OCI-LY3 (cell line): ENCODE measurements at regions not wholly inside any gene's neighbourhood (a gene's known extent, or its start where the extent isn't known, plus 50 kb on each side); places are given as distances from the start of the nearest gene placed in this dataset.

Source experiments
- H2AFZ ChIP-seq: fragments of 200-600, 300-600 bp; shearing (Covaris generic); 2 replicates; pipeline ENCODE4 v1.6.0; 2014; ENCODE audit warnings: antibody characterized with exemption, low read depth, low read length
- H3K27ac ChIP-seq: fragments of 200-600, 300-600 bp; sonication (generic); 2 replicates; pipeline ENCODE4 v1.5.1; 2014; ENCODE audit warnings: mild to moderate bottlenecking, low read length, moderate library complexity, mixed read lengths
- H3K27me3 ChIP-seq: fragments of 200-600, 300-600 bp; sonication (generic); 2 replicates; pipeline ENCODE4 v1.6.1; 2014; ENCODE audit warnings: low read depth, low read length, mixed read lengths
- H3K36me3 ChIP-seq: fragments of 200-600, 300-600 bp; sonication (generic); replicated peaks from 2 replicates; pipeline ENCODE3; 2014; ENCODE audit warnings: low read depth, low read length, mixed read lengths
- H3K4me1 ChIP-seq: fragments of 300-600, 200-600 bp; sonication (generic); 2 replicates; pipeline ENCODE4 v1.6.1; 2014; ENCODE audit warnings: low read length, mixed read lengths
- H3K4me2 ChIP-seq: fragments of 200-600, 300-600 bp; sonication (generic); 2 replicates; pipeline ENCODE4 v1.6.1; 2014; ENCODE audit warnings: low read length, mixed read lengths
- H3K4me3 ChIP-seq: fragments of 300-600, 200-600 bp; sonication (generic); 2 replicates; pipeline ENCODE4 v1.5.1; 2014; ENCODE audit warnings: antibody characterized with exemption, mild to moderate bottlenecking, low read length, moderate library complexity
- H3K79me2 ChIP-seq: fragments of 300-600, 200-600 bp; shearing (Covaris generic); 2 replicates; pipeline ENCODE4 v1.6.1; 2014; ENCODE audit warnings: mild to moderate bottlenecking, low read length, mixed read lengths
- H3K9ac ChIP-seq: fragments of 300-600, 200-600 bp; shearing (Covaris generic); 2 replicates; pipeline ENCODE4 v1.6.0; 2014; ENCODE audit warnings: mild to moderate bottlenecking, low read length, moderate library complexity
- H3K9me3 ChIP-seq: fragments of 200-600, 300-600 bp; shearing (Covaris generic); 2 replicates; pipeline ENCODE4 v1.6.1; 2014; ENCODE audit warnings: low read length, mixed read lengths; ENCODE audit not compliant: insufficient read depth
- H4K20me1 ChIP-seq: fragments of 200-600, 300-600 bp; sonication (generic); 2 replicates; pipeline ENCODE4 v1.6.1; 2016; ENCODE audit warnings: low read length, mixed read lengths; ENCODE audit not compliant: insufficient read depth
- EZH2phosphoT487 ChIP-seq: fragments of 200-600 bp; shearing (Covaris generic); IDR thresholded peaks from 2 replicates; pipeline ENCODE4 v1.6.1; 2018; ENCODE audit warnings: antibody characterized with exemption, mixed run types, low read depth
- TF ChIP-seq, protein P1 (sequence below): fragments of 200-600, 300-600 bp; sonication (generic); IDR thresholded peaks from 2 replicates; pipeline ENCODE4 v1.5.1; 2014; ENCODE audit warnings: antibody characterized with exemption, low read length, low read depth

DNA sequence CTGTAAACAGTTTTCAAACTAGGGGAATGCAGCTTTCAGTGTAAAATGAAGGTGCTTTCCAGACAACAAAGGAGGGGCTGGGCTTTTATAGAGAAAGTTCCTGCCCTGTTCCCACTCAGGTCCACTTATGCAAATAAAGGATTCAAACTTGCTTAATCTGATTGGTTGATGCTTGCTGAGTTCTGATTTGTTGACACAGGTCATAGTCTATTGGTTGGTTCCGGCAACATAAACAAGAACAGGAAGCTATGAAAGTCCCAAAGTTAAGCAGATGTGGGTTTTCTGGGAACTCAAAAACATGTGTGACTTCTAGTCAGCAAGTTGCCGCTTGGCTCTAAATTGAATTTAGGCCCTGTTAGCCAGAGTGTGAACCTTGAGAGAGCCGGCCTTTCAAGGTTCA is 194.2 kb upstream of the SVIL start:
- Histone ChIP-seq H3K79me2 (no peaks in the 10 kb centered on the region), H3K27ac (no peak overlapping the region), H3K4me1 (no peaks in the 10 kb centered on the region), H3K9me3 (no peaks in the 10 kb centered on the region), H3K4me3 (no peak overlapping the region), H3K27me3 (no peaks in the 10 kb centered on the region), H4K20me1 (no peaks in the 10 kb centered on the region), H3K36me3 (no peaks in the 10 kb centered on the region), H2AFZ (no peak overlapping the region), H3K4me2 (no peak overlapping the region), H3K9ac (no peak overlapping the region)
- TF ChIP-seq EZH2phosphoT487, result no peak
- TF ChIP-seq, protein P1, sequence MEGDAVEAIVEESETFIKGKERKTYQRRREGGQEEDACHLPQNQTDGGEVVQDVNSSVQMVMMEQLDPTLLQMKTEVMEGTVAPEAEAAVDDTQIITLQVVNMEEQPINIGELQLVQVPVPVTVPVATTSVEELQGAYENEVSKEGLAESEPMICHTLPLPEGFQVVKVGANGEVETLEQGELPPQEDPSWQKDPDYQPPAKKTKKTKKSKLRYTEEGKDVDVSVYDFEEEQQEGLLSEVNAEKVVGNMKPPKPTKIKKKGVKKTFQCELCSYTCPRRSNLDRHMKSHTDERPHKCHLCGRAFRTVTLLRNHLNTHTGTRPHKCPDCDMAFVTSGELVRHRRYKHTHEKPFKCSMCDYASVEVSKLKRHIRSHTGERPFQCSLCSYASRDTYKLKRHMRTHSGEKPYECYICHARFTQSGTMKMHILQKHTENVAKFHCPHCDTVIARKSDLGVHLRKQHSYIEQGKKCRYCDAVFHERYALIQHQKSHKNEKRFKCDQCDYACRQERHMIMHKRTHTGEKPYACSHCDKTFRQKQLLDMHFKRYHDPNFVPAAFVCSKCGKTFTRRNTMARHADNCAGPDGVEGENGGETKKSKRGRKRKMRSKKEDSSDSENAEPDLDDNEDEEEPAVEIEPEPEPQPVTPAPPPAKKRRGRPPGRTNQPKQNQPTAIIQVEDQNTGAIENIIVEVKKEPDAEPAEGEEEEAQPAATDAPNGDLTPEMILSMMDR, result no peak

DNA sequence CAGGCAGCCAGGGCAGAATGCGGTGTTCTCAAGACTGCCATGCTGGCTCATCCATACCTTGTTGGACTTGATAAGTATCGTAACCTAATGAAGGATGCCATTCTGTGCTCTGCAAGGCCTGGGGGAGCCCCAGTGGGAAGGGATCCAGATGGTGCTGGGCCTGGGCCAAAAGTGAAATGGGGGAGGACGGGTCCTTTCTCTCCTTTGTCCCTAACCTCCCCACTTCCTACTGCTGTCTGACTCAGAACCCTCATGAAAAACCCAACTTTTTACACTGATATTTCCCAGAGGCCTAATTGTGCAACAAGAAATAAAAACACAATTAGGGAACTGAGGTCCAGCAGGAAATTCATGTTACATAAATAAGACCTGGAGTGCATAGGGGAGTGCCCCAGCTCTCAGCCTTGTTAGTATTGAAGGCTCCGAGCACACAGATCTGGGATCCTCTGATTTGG is 193.7 kb upstream of the SVIL start:
- H2AFZ ChIP-seq, result no peak overlapping the region
- TF ChIP-seq EZH2phosphoT487, result no peak
- TF ChIP-seq, protein P1, result no peak
- H4K20me1 ChIP-seq, result no peaks in the 10 kb centered on the region
- no peaks in the 10 kb centered on the region for H3K9me3 ChIP-seq
- H3K9ac ChIP-seq, result no peak overlapping the region
- H3K27me3 ChIP-seq, result no peaks in the 10 kb centered on the region
- H3K4me3 ChIP-seq, result no peak overlapping the region
- H3K4me2 ChIP-seq, result no peak overlapping the region
- no peak overlapping the region for H3K27ac ChIP-seq
- no peaks in the 10 kb centered on the region for H3K79me2 ChIP-seq
- no peaks in the 10 kb centered on the region for H3K36me3 ChIP-seq
- no peaks in the 10 kb centered on the region for H3K4me1 ChIP-seq

DNA sequence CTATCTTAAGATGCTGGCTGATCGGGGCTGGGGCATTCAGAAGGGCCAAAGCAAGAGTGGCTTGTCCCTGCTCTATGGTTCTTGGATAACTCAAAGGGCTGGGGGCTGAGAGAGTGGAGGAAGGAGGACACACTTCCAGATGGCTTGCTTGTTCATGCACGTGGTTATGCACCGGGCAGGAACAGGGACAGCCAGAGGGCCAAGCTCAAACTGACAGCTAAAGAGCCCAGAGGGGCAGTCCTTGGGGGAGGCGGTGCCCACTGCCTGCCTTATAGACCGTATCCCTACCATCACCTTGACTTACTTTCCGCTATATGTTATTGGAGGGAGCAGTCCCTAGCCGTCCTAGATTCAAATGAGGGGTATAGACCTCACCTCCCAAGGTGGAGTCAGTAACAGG is 192.7 kb upstream of the SVIL start:
- H3K9ac ChIP-seq, result no peak overlapping the region
- H3K27ac ChIP-seq, result no peak overlapping the region
- TF ChIP-seq, protein P1, result no peak
- no peak for TF ChIP-seq EZH2phosphoT487
- no peak overlapping the region for H3K4me3 ChIP-seq
- H2AFZ ChIP-seq, result no peak overlapping the region
- H3K27me3 ChIP-seq, result no peaks in the 10 kb centered on the region
- H3K79me2 ChIP-seq, result no peaks in the 10 kb centered on the region
- H3K9me3 ChIP-seq, result no peaks in the 10 kb centered on the region
- H3K4me1 ChIP-seq, result no peaks in the 10 kb centered on the region
- no peak overlapping the region for H3K4me2 ChIP-seq
- no peaks in the 10 kb centered on the region for H3K36me3 ChIP-seq
- no peaks in the 10 kb centered on the region for H4K20me1 ChIP-seq

DNA sequence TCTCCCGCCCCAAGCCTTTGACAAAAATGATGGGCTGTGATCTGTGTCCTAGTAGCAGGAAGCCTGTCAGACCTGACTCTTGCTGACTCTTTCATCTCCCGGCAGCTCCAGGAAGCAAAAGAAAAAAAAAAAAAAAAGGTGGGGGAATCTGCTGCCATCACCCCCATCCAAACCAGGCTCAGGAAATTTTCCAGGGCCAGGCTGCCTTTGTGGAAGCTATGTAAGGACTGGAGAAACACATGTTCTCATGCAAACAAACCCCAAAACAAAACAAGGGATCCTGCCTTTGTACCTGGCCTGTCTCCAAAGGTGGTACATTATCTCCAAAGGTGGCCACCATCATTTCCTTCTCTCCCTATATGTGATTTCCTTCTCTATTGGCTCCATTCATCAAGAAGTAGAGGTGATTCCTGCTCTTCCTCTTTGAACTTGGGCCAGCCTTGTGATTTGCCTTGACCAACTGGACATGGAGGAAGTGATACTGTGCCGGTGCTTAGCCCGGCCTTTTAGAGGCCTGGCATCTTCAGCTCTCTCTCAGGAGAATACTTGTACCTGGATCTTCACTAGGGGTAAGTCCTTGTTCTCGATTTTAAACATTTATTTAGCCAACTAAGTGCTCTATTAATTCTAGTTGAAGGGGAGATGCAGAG is 192.2 kb upstream of the SVIL start:
- H3K9me3 ChIP-seq, result no peaks in the 10 kb centered on the region
- H4K20me1 ChIP-seq, result no peaks in the 10 kb centered on the region
- no peak overlapping the region for H3K4me2 ChIP-seq
- H3K9ac ChIP-seq, result no peak overlapping the region
- TF ChIP-seq, protein P1, result no peak
- no peak for TF ChIP-seq EZH2phosphoT487
- no peaks in the 10 kb centered on the region for H3K4me1 ChIP-seq
- no peaks in the 10 kb centered on the region for H3K79me2 ChIP-seq
- H3K36me3 ChIP-seq, result no peaks in the 10 kb centered on the region
- no peak overlapping the region for H3K4me3 ChIP-seq
- H2AFZ ChIP-seq, result no peak overlapping the region
- no peaks in the 10 kb centered on the region for H3K27me3 ChIP-seq
- H3K27ac ChIP-seq, result no peak overlapping the region
